Fibroblast of the aortic adventitia (primary cell): ENCODE measurements at regions not wholly inside any gene's neighbourhood (a gene's known extent, or its start where the extent isn't known, plus 50 kb on each side); places are given as distances from the start of the nearest gene placed in this dataset.

Source experiments
- DNase-seq: peaks from one replicate; pipeline ENCODE4 v3.0.0-alpha.2; 2010; ENCODE audit warnings: low read depth
- H3K4me3 ChIP-seq: 2 replicates; pipeline ENCODE4 v1.5.1; 2011; ENCODE audit warnings: low read depth, mild to moderate bottlenecking, control low read depth, low read length, moderate library complexity
- CTCF ChIP-seq: IDR thresholded peaks from 2 replicates; pipeline ENCODE4 v1.5.1; 2011; ENCODE audit warnings: mild to moderate bottlenecking, low read length, control low read depth, inconsistent platforms; ENCODE audit not compliant: insufficient read depth

- H3K4me3 ChIP-seq, result no peak overlapping the region
- no peak for DNase-seq
- TF ChIP-seq CTCF, result no peak
Observed at GRCh38 chr11:80559942-80560341, 1119.1 kb upstream of the TENM4 start.

- no peak for DNase-seq
- no peak overlapping the region for H3K4me3 ChIP-seq
- TF ChIP-seq CTCF, result no peak
Observed at GRCh38 chr11:80553565-80553964, 1112.7 kb upstream of the TENM4 start.

GRCh38 chr11:80542704-80543103, 1101.9 kb upstream of the TENM4 start:
- no peak overlapping the region for H3K4me3 ChIP-seq
- no peak for DNase-seq
- no peak for TF ChIP-seq CTCF

GRCh38 chr11:80538040-80538439, 1097.2 kb upstream of the TENM4 start:
- no peak for TF ChIP-seq CTCF
- H3K4me3 ChIP-seq, result no peak overlapping the region
- no peak for DNase-seq

- no peak for DNase-seq
Observed at GRCh38 chr11:80533463-80533862, 1092.6 kb upstream of the TENM4 start.

GRCh38 chr11:80532633-80533232, 1091.9 kb upstream of the TENM4 start:
- no peak overlapping the region for H3K4me3 ChIP-seq
- no peak for DNase-seq
- TF ChIP-seq CTCF, result no peak

More at GRCh38 chr11:80533463-80533862, 1092.6 kb upstream of the TENM4 start:
- H3K4me3 ChIP-seq, result no peak overlapping the region
- no peak for TF ChIP-seq CTCF

GRCh38 chr11:80529726-80530125, 1088.9 kb upstream of the TENM4 start:
- no peak overlapping the region for H3K4me3 ChIP-seq
- no peak for TF ChIP-seq CTCF
- DNase-seq, result no peak
